HepG2 (cell line): ENCODE measurements at regions not wholly inside any gene's neighbourhood (a gene's known extent, or its start where the extent isn't known, plus 50 kb on each side); places are given as distances from the start of the nearest gene placed in this dataset.

Experiments
- CBX2 ChIP-seq, 2 experiments: fragments of 200-600 bp in 1 of 2; sonication (generic); formaldehyde crosslinking in 1 of 2; IDR thresholded peaks; 2 replicates each; pipeline versions ENCODE4 v1.7.0 to v1.8.1; 2018 to 2022; ENCODE audit warnings: low read depth in 2 of 2, low read length in 1 of 2, mild to moderate bottlenecking in 1 of 2, missing genetic modification reagents in 1 of 2
- ELF4 ChIP-seq: sonication (generic); formaldehyde crosslinking; IDR thresholded peaks from 2 replicates; pipeline ENCODE4 v1.5.0; 2020; ENCODE audit warnings: missing genetic modification reagents, mild to moderate bottlenecking, moderate library complexity, borderline replicate concordance
- EP300 ChIP-seq, 3 experiments: sonication (generic) in 1 of 3; formaldehyde crosslinking in 1 of 3; IDR thresholded peaks; 2 replicates each; pipeline versions ENCODE4 v1.5.1 to v1.6.1; 2011 to 2020; ENCODE audit warnings: low read depth in 2 of 3, low read length in 2 of 3, borderline replicate concordance in 1 of 3, improper control_type of control experiment in 1 of 3, mild to moderate bottlenecking in 1 of 3, missing genetic modification reagents in 1 of 3, moderate library complexity in 1 of 3
- FOXO1 ChIP-seq: sonication (generic); formaldehyde crosslinking; IDR thresholded peaks from 2 replicates; pipeline ENCODE4 v1.4.0; 2020; ENCODE audit warnings: missing genetic modification reagents
- KLF12 ChIP-seq: sonication (generic); formaldehyde crosslinking; IDR thresholded peaks from 2 replicates; pipeline ENCODE4 v1.4.0; 2020; ENCODE audit warnings: missing genetic modification reagents, borderline replicate concordance
- MXI1 ChIP-seq: IDR thresholded peaks from 3 replicates; pipeline ENCODE4 v1.6.1; 2012; ENCODE audit warnings: low read depth, low read length, inconsistent platforms, borderline replicate concordance
- NAIF1 ChIP-seq: sonication (generic); formaldehyde crosslinking; IDR thresholded peaks from 2 replicates; pipeline ENCODE4 v1.5.0; 2020; ENCODE audit warnings: mild to moderate bottlenecking, missing genetic modification reagents, borderline replicate concordance
- NFKB2 ChIP-seq: sonication (generic); formaldehyde crosslinking; IDR thresholded peaks from 2 replicates; pipeline ENCODE4 v1.4.0; 2020; ENCODE audit warnings: missing genetic modification reagents, borderline replicate concordance
- NFRKB ChIP-seq: fragments of 450-650 bp; IDR thresholded peaks from 2 replicates; pipeline ENCODE4 v1.6.1; 2017
- PAF1 ChIP-seq: IDR thresholded peaks from 2 replicates; pipeline ENCODE4 v1.6.1; 2016; ENCODE audit warnings: missing genetic modification reagents, missing compliant biosample characterization
- RFXANK ChIP-seq: IDR thresholded peaks from 2 replicates; pipeline ENCODE4 v1.6.1; 2016
- SP2 ChIP-seq: sonication (generic); formaldehyde crosslinking; IDR thresholded peaks from 2 replicates; pipeline ENCODE4 v1.5.1; 2020; ENCODE audit warnings: mild to moderate bottlenecking, missing genetic modification reagents
- TCF7 ChIP-seq: sonication (generic); IDR thresholded peaks from 2 replicates; pipeline ENCODE4 v1.6.1; 2016; ENCODE audit warnings: antibody characterized with exemption, low read depth
- ZNF256 ChIP-seq: sonication (generic); formaldehyde crosslinking; conservative IDR thresholded peaks from 2 replicates; pipeline ENCODE4 v1.4.0; 2020; ENCODE audit warnings: missing genetic modification reagents
- ZNF644 ChIP-seq: IDR thresholded peaks from 2 replicates; pipeline ENCODE4 v1.6.1; 2016; ENCODE audit warnings: low read depth
- ZNF724P ChIP-seq: sonication (generic); formaldehyde crosslinking; IDR thresholded peaks from 2 replicates; pipeline ENCODE4 v1.8.0; 2022; ENCODE audit warnings: missing genetic modification reagents, borderline replicate concordance
- ZNF737 ChIP-seq: sonication (generic); formaldehyde crosslinking; IDR thresholded peaks from 2 replicates; pipeline ENCODE4 v1.5.0; 2020; ENCODE audit warnings: missing genetic modification reagents, mild to moderate bottlenecking, borderline replicate concordance
- ZNF773 ChIP-seq: sonication (generic); formaldehyde crosslinking; IDR thresholded peaks from 2 replicates; pipeline ENCODE4 v1.4.0; 2020; ENCODE audit warnings: missing genetic modification reagents, borderline replicate concordance
- TF ChIP-seq, protein P1 (sequence below): sonication (generic); formaldehyde crosslinking; IDR thresholded peaks from 2 replicates; pipeline ENCODE4 v1.5.0; 2020; ENCODE audit warnings: mild to moderate bottlenecking, missing genetic modification reagents, borderline replicate concordance
- TF ChIP-seq, protein P2 (sequence below): sonication (generic); formaldehyde crosslinking; IDR thresholded peaks from 2 replicates; pipeline ENCODE4 v1.8.0; 2023; ENCODE audit warnings: mild to moderate bottlenecking, missing genetic modification reagents
- TF ChIP-seq, protein P3 (sequence below): IDR thresholded peaks from 2 replicates; pipeline ENCODE4 v1.6.1; 2012; ENCODE audit warnings: low read depth, low read length, improper control_type of control experiment
- TF ChIP-seq, protein P4 (sequence below): sonication (generic); formaldehyde crosslinking; IDR thresholded peaks from 2 replicates; pipeline ENCODE4 v1.5.1; 2020; ENCODE audit warnings: mild to moderate bottlenecking, missing genetic modification reagents, moderate library complexity
- TF ChIP-seq, protein P5 (sequence below): sonication (generic); formaldehyde crosslinking; IDR thresholded peaks from 2 replicates; pipeline ENCODE4 v1.4.0; 2020; ENCODE audit warnings: missing genetic modification reagents

DNA sequence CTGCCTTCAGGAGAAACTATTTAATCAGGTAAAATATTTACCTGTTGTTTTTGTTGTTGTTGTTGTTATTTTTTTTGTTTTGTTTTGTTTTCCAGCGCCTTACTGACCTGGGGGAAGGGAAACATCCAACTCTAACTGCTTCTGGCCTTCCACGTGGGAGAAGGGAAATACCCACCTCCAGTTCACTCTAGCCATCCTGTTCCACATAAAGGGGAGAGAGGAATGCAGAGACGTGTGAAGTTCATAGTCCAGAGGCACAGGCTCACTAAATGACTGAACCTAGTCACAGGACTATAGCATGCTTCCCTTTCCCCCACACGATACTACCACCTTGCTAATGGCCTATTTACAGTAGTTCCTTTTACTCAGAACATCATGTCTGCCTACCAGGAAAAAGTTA lies 72.4 kb upstream of the VSTM5 start (continued):
- TF ChIP-seq KLF12 (no peak), ZNF773 (no peak), ZNF724P (CRISPR knock-in tag) (0 out of 2 replicates have a peak, but pooled peaks have one; percentile 24), ZNF644 (CRISPR knock-in tag) (peak; percentile 84), NFRKB (no peak), CBX2 (IDR thresholded peaks at IDR 0.05; ENCODE audit: low read depth, low read length) (no peak), CBX2 (CRISPR knock-in tag; IDR thresholded peaks at IDR 0.05; ENCODE audit: low read depth) (no peak), ZNF737 (CRISPR knock-in tag) (no peak), ELF4 (CRISPR knock-in tag) (no peak), EP300 (IDR thresholded peaks at IDR 0.05; ENCODE audit: low read depth in 2 of 2, low read length in 2 of 2) (0 out of 4 replicates have a peak, but pooled peaks of 1 of the 2 experiments have one; percentile 5), EP300 (CRISPR knock-in tag; IDR thresholded peaks at IDR 0.05; ENCODE audit: borderline replicate concordance) (0 out of 2 replicates have a peak, but pooled peaks have one; percentile 23), PAF1 (CRISPR knock-in tag) (no peak), TCF7 (peak; percentile 30; the same call in 1 of the 2 replicates), FOXO1 (CRISPR knock-in tag) (peak; percentile 27; the same call in 1 of the 2 replicates), NFKB2 (CRISPR knock-in tag) (no peak), NAIF1 (CRISPR knock-in tag) (no peak), RFXANK (no peak), MXI1 (peak; percentile 44; the same call in 1 of the 3 replicates), SP2 (CRISPR knock-in tag) (no peak), ZNF256 (CRISPR knock-in tag) (no peak)
- TF ChIP-seq, protein P1, sequence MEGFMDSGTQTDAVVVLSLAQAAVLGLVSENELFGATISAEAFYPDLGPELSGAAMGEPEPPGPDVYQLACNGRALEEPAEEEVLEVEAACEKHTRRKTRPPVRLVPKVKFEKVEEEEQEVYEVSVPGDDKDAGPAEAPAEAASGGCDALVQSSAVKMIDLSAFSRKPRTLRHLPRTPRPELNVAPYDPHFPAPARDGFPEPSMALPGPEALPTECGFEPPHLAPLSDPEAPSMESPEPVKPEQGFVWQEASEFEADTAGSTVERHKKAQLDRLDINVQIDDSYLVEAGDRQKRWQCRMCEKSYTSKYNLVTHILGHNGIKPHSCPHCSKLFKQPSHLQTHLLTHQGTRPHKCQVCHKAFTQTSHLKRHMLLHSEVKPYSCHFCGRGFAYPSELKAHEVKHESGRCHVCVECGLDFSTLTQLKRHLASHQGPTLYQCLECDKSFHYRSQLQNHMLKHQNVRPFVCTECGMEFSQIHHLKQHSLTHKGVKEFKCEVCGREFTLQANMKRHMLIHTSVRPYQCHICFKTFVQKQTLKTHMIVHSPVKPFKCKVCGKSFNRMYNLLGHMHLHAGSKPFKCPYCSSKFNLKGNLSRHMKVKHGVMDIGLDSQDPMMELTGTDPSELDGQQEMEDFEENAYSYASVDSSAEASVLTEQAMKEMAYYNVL (CRISPR knock-in tag) = no peak
- TF ChIP-seq, protein P2, sequence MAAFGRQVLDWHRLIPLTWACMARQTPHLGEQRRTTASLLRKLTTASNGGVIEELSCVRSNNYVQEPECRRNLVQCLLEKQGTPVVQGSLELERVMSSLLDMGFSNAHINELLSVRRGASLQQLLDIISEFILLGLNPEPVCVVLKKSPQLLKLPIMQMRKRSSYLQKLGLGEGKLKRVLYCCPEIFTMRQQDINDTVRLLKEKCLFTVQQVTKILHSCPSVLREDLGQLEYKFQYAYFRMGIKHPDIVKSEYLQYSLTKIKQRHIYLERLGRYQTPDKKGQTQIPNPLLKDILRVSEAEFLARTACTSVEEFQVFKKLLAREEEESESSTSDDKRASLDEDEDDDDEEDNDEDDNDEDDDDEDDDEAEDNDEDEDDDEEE = no peak
- TF ChIP-seq, protein P3, sequence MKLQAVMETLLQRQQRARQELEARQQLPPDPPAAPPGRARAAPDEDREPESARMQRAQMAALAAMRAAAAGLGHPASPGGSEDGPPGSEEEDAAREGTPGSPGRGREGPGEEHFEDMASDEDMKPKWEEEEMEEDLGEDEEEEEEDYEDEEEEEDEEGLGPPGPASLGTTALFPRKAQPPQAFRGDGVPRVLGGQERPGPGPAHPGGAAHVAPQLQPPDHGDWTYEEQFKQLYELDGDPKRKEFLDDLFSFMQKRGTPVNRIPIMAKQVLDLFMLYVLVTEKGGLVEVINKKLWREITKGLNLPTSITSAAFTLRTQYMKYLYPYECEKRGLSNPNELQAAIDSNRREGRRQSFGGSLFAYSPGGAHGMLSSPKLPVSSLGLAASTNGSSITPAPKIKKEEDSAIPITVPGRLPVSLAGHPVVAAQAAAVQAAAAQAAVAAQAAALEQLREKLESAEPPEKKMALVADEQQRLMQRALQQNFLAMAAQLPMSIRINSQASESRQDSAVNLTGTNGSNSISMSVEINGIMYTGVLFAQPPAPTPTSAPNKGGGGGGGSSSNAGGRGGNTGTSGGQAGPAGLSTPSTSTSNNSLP = no peak
- TF ChIP-seq, protein P4, sequence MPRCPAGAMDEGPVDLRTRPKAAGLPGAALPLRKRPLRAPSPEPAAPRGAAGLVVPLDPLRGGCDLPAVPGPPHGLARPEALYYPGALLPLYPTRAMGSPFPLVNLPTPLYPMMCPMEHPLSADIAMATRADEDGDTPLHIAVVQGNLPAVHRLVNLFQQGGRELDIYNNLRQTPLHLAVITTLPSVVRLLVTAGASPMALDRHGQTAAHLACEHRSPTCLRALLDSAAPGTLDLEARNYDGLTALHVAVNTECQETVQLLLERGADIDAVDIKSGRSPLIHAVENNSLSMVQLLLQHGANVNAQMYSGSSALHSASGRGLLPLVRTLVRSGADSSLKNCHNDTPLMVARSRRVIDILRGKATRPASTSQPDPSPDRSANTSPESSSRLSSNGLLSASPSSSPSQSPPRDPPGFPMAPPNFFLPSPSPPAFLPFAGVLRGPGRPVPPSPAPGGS (CRISPR knock-in tag) = peak; percentile 76; the same call in 1 of the 2 replicates
- TF ChIP-seq, protein P5, sequence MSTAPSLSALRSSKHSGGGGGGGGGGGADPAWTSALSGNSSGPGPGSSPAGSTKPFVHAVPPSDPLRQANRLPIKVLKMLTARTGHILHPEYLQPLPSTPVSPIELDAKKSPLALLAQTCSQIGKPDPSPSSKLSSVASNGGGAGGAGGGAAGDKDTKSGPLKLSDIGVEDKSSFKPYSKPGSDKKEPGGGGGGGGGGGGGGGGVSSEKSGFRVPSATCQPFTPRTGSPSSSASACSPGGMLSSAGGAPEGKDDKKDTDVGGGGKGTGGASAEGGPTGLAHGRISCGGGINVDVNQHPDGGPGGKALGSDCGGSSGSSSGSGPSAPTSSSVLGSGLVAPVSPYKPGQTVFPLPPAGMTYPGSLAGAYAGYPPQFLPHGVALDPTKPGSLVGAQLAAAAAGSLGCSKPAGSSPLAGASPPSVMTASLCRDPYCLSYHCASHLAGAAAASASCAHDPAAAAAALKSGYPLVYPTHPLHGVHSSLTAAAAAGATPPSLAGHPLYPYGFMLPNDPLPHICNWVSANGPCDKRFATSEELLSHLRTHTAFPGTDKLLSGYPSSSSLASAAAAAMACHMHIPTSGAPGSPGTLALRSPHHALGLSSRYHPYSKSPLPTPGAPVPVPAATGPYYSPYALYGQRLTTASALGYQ (CRISPR knock-in tag) = no peak
